Spleen (tissue), 11 donors: ENCODE measurements at regions not wholly inside any gene's neighbourhood (a gene's known extent, or its start where the extent isn't known, plus 50 kb on each side); places are given as distances from the start of the nearest gene placed in this dataset.

Experiments used
- DNase-seq: peaks from one replicate; pipeline ENCODE4 v3.0.0-alpha.2; 2020
- H3K27ac ChIP-seq, 8 donors: fragments of 200-600 bp; sonication (generic) in 7 of 8; 1 replicate in 4 of 8; 2 replicates in 4 of 8; pipeline versions ENCODE4 v1.5.0 to v1.8.0; 2016 to 2021; ENCODE audit warnings: inconsistent platforms in 4 of 8, mild to moderate bottlenecking in 4 of 8, moderate library complexity in 1 of 8
- H3K27me3 ChIP-seq, 7 donors: fragments of 200-600 bp; sonication (generic) in 6 of 7; replicated peaks in 1 of 7; 1 replicate in 4 of 7; 2 replicates in 3 of 7; pipeline versions ENCODE4 v1.5.0 to v1.8.0; 2016 to 2021; ENCODE audit warnings: inconsistent platforms in 3 of 7, mild to moderate bottlenecking in 1 of 7
- H3K36me3 ChIP-seq, 6 donors: fragments of 200-600 bp; sonication (generic) in 5 of 6; 1 replicate in 4 of 6; 2 replicates in 2 of 6; pipeline versions ENCODE4 v1.5.0 to v1.8.0; 2016 to 2021; ENCODE audit warnings: inconsistent platforms in 2 of 6
- H3K4me1 ChIP-seq, 6 donors: fragments of 200-600 bp; sonication (generic) in 5 of 6; 1 replicate in 3 of 6; 2 replicates in 3 of 6; pipeline versions ENCODE4 v1.5.0 to v1.8.0; 2016 to 2021; ENCODE audit warnings: inconsistent platforms in 3 of 6
- H3K4me3 ChIP-seq, 8 donors: fragments of 200-600 bp; sonication (generic) in 7 of 8; 1 replicate in 4 of 8; 2 replicates in 4 of 8; pipeline versions ENCODE4 v1.5.0 to v1.8.0; 2016 to 2021; ENCODE audit warnings: inconsistent platforms in 4 of 8, mild to moderate bottlenecking in 4 of 8, moderate library complexity in 2 of 8
- H3K9me3 ChIP-seq, 8 donors: fragments of 200-600 bp; sonication (generic) in 7 of 8; 1 replicate in 4 of 8; 2 replicates in 4 of 8; pipeline versions ENCODE4 v1.5.0 to v1.8.0; 2016 to 2021; ENCODE audit warnings: inconsistent platforms in 4 of 8
- POLR2A ChIP-seq, 3 donors: fragments of 450-650 bp; IDR thresholded peaks; one replicate each; pipeline ENCODE4 v1.5.1; 2017; ENCODE audit warnings: antibody characterized with exemption in 3 of 3, mild to moderate bottlenecking in 1 of 3
- POLR2AphosphoS5 ChIP-seq, 3 donors: sonication (generic); formaldehyde crosslinking; IDR thresholded peaks; one replicate each; pipeline ENCODE4 v1.5.1; 2017; ENCODE audit warnings: antibody characterized with exemption in 3 of 3
- WGBS, 5 donors: extraction: QIAGEN DNeasy Blood & Tissue Kit in 3 of 5; methylation state at CpG; one replicate each; pipeline versions ENCODE4 v1.1.5 to v1.1.7; 2013 to 2018; 5-methylcytosine and 5-hydroxymethylcytosine counted together
- intact Hi-C: fragments of 100-400 bp; cut with DNase I; formaldehyde crosslinking; loops from one replicate; pipeline ENCODE4 v1.15.0; 2023; ENCODE audit warnings: low total_unique reads
- TF ChIP-seq, protein P1 (sequence below), 11 experiments: fragments of 200-600 bp in 7 of 11; fragments of 450-650 bp in 4 of 11; sonication (generic) in 4 of 11; IDR thresholded peaks in 8 of 11; conservative IDR thresholded peaks in 3 of 11; 1 replicate in 7 of 11; 2 replicates in 4 of 11; pipeline versions ENCODE4 v1.4.0 to v1.8.0; 2016 to 2021; ENCODE audit warnings: antibody characterized with exemption in 11 of 11, inconsistent platforms in 4 of 11, mild to moderate bottlenecking in 1 of 11
- donor health status: healthy with polysubstance abuse.
- donor health status: DM: no; HTN: no; CAD: no; lungs with moderate emphysema.
- donor health status: DM: no; HTN: no; CAD: no.
- donor health status: Bipolar disorder and iron deficiency.
- donor health status: healthy.
- donor health status: DM: no; HTN: no; CAD: no.
- donor health status: DM: yes; HTN: yes; CAD: no.

DNA sequence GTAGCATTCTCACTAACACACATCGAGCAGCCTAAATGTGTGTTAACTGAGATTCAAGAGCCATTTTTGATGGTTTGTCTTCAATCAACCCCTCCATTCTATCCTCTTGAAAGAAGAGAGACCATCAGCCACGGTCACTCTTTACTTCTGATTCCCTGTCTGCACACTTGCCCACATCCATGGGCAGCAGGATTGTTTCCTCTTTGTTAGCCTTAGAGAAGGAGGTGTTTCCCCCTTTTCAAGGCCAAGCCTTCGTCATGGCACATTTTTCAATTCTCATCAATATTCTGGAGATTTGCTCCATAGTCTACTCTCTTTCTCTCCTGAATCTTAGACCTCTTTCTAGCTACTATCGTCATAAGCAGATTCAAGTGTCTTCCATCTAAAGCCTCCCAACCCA lies 522.4 kb upstream of the NAALADL2 start:
- intact Hi-C loops, result no loop called here
- 63 to 74% (median 69%) methylated on average over 4 of the region's 4 CpGs for WGBS, 5 donors

DNA sequence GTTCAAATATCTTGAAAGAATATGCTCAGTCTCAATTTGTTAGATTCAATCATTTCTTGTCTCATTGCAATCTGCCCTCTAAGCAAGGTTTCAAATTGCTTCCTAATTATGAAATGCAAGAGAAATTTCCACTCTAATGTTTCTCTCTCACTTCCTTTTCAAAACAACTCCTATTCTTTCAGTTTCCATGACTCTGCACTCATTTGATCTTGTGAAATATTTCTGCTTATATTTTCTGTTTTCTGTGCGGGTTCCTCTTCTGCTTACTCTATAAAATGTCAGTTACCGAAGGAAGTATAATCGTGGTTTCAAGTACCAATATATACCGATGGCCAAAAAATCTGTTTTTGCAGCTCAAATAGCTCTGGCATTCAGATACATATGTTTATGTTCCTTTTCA lies 521.9 kb upstream of the NAALADL2 start:
- peak overlapping the region in 4 of 8 donors; percentile 32 to 64 (median 44) for H3K27ac ChIP-seq
- peaks cover 0 to 6% (median 0%) of the 10 kb centered on the region in 6 donors for H3K4me1 ChIP-seq
- 35 to 65% (median 45%) methylated on average over 4 of the region's 4 CpGs for WGBS, 5 donors
- DNase-seq, result no peak
- intact Hi-C loops, result no loop called here
- H3K36me3 ChIP-seq, result no peaks in the 10 kb centered on the region
- no peaks in the 10 kb centered on the region for H3K9me3 ChIP-seq
- TF ChIP-seq POLR2A (IDR thresholded peaks at IDR 0.05) (no peak), POLR2AphosphoS5 (IDR thresholded peaks at IDR 0.05) (no peak)
- TF ChIP-seq, protein P1, sequence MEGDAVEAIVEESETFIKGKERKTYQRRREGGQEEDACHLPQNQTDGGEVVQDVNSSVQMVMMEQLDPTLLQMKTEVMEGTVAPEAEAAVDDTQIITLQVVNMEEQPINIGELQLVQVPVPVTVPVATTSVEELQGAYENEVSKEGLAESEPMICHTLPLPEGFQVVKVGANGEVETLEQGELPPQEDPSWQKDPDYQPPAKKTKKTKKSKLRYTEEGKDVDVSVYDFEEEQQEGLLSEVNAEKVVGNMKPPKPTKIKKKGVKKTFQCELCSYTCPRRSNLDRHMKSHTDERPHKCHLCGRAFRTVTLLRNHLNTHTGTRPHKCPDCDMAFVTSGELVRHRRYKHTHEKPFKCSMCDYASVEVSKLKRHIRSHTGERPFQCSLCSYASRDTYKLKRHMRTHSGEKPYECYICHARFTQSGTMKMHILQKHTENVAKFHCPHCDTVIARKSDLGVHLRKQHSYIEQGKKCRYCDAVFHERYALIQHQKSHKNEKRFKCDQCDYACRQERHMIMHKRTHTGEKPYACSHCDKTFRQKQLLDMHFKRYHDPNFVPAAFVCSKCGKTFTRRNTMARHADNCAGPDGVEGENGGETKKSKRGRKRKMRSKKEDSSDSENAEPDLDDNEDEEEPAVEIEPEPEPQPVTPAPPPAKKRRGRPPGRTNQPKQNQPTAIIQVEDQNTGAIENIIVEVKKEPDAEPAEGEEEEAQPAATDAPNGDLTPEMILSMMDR (IDR thresholded peaks at IDR 0.05 in 8 of 11, conservative IDR thresholded peaks at IDR 0.05 in 3 of 11), result no peak
- H3K27me3 ChIP-seq, result no peaks in the 10 kb centered on the region
- H3K4me3 ChIP-seq, result no peak overlapping the region

More for the DNA sequence above, 522.4 kb upstream of the NAALADL2 start:
- Histone ChIP-seq H3K4me1 (peaks cover 0 to 6% (median 0%) of the 10 kb centered on the region in 6 donors), H3K27me3 (no peaks in the 10 kb centered on the region), H3K27ac (peak overlapping the region in 4 of 8 donors; percentile 32 to 64 (median 44)), H3K9me3 (no peaks in the 10 kb centered on the region), H3K4me3 (no peak overlapping the region), H3K36me3 (no peaks in the 10 kb centered on the region)
- no peak for DNase-seq
- TF ChIP-seq, protein P1 (IDR thresholded peaks at IDR 0.05 in 8 of 11, conservative IDR thresholded peaks at IDR 0.05 in 3 of 11), result no peak
- TF ChIP-seq POLR2AphosphoS5 (IDR thresholded peaks at IDR 0.05) (no peak), POLR2A (IDR thresholded peaks at IDR 0.05) (no peak)

DNA sequence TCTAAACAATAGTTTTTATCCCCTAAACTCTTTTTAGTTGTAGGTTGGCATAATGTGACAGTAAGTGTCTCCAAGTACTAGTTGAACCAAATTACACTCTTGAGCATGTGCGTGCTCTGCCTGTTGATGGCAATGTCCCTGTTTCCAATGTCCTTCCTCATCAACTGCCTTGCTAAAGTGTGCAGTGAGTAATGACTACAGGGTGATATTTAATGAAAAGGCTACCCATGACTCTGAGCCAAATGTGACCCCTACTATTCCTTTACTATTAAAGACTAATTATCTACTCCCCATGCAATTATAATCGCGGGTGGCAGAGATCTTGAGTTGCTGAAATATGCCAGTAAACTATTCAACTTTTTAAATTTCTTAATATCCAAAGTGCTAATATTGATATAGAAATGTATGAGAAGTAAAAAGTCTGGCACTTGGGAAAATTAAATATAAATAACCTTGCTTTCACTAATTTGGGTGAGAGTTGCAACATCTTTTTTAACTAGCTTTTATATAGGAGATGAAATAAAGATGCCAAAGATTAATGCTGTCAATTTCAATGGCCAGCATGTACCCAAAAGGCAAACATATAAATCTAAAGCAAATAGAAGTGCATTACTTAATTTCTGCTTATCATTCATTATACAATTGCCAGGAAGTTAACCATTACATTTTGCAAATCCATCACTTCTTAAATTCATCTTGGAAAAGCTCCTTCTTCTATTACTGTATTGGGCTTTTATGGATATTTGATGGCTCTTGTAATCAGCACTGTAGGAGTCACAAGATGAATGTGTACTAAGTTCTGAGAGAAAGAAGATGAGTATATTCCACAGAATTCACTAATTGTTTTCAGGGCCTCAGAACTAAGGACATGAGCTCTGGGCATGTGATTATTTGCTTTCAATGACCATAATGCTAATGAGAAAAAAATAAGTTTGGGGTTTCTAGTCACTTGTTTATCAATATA lies 518.2 kb upstream of the NAALADL2 start:
- no peak overlapping the region for H3K4me3 ChIP-seq
- H3K36me3 ChIP-seq, result no peaks in the 10 kb centered on the region
- H3K4me1 ChIP-seq, result peaks cover 0 to 6% (median 0%) of the 10 kb centered on the region in 6 donors
- no peak for TF ChIP-seq POLR2AphosphoS5 (IDR thresholded peaks at IDR 0.05)
- TF ChIP-seq POLR2A (IDR thresholded peaks at IDR 0.05), result no peak
- TF ChIP-seq, protein P1 (IDR thresholded peaks at IDR 0.05 in 8 of 11, conservative IDR thresholded peaks at IDR 0.05 in 3 of 11), result no peak
- H3K27ac ChIP-seq, result no peak overlapping the region
- H3K9me3 ChIP-seq, result no peaks in the 10 kb centered on the region
- no peak for DNase-seq
- intact Hi-C loops, result no loop called here
- H3K27me3 ChIP-seq, result no peaks in the 10 kb centered on the region
- WGBS, 5 donors, result 91 to 95% (median 95%) methylated on average over 3 of the region's 3 CpGs

GRCh38 chr3:174342171-174342570 lies 517.0 kb upstream of the NAALADL2 start:
- 72 to 92% (median 81%) methylated on average over 2 of the region's 2 CpGs for WGBS, 5 donors
- no peak for DNase-seq
- Histone ChIP-seq H3K27me3 (no peaks in the 10 kb centered on the region), H3K4me1 (no peaks in the 10 kb centered on the region), H3K9me3 (no peaks in the 10 kb centered on the region), H3K36me3 (no peaks in the 10 kb centered on the region), H3K4me3 (no peak overlapping the region), H3K27ac (no peak overlapping the region)
- intact Hi-C loops, result no loop called here
- TF ChIP-seq, protein P1 (IDR thresholded peaks at IDR 0.05 in 8 of 11, conservative IDR thresholded peaks at IDR 0.05 in 3 of 11), result no peak
- no peak for TF ChIP-seq POLR2AphosphoS5 (IDR thresholded peaks at IDR 0.05)
- TF ChIP-seq POLR2A (IDR thresholded peaks at IDR 0.05), result no peak
